Hematopoietic multipotent progenitor cell treated with erythropoietin and hydrocortisone succinate and interleukin-3 and kit ligand, for 17 days (in vitro differentiated cells): ENCODE measurements at regions not wholly inside any gene's neighbourhood (a gene's known extent, or its start where the extent isn't known, plus 50 kb on each side); places are given as distances from the start of the nearest gene placed in this dataset.

ENCODE experiments used
- DNase-seq: peaks from one replicate; pipeline ENCODE4 v3.0.0-alpha.2; 2015; ENCODE audit warnings: low spot score

DNA sequence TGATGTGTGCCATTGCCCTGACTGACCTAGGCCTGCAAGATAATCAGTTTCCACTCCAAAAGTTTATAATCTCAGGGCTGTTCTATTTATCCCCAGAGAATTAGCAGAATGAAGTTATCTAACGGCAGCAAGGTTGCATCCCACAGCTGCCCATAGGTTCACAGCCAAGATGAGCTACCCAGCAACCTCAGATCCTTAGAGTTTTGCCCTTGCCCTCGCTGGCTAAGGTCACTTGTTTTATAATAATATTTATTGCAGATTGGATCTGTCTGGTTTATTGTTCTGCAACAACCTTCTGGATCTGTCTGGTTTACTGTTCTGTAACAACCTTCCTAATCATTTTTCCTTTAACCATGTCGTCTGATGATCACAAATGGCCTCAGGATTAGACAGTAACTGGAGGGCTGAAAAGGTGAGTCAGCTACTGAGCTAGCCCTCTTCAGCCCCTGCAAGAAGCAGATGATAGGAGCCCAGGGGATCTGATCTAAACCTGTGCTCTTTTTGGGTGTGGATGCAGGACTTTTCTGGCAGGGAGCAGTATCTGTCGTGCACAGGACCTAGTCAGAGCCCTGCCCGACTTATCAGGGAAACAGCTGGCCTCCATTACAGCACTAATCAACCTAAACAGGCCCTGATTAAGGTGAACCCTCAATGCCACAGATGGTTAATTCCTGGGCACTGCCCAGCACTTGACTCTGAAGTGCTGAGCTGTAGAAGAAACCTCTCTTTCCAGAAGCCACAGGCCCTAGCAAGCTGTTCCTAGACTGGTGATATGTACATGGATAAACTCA lies 642.9 kb upstream of the KIRREL3 start:
- no peak for DNase-seq

DNA sequence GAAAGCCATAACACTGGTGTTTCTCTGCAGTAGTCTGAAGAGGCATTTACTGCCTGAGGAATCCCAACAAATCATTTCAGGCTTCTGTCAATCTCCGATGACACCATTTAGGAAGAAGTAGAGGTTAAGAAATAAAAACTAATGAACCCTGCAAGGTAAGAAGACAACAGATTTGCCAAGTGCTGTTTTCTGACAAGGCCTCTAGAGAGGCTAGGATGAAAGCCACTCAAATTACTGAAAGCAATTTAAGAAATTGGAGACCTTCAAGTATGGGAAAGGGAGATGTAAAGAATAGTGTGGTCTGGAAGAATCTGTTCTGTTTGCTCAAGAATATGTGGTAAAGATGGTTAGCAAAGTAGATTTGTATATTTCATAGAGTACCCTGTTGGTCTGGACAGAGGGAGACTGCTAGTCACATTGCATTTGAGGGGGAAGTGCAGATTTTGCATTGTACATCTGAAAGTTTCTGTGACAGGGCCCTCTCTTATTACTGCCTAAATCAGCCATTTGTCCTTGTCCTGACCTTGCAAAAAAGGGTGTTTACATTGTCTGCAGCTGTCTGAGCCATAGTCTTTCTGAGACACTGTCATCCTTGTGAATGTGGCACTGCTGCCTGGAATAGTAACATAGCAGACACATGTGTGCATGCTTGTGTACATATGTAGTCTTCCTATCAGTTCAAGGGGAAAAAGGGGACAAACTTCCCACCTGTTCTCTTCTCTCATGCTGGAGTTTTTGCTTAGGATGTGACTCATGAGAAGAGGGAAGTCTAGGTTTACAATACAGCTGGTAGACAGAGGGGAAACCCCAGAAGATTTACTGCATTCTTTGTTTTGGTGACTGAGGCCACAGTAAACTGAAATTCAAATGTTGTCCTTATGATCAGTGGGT lies 640.2 kb upstream of the KIRREL3 start:
- no peak for DNase-seq

DNA sequence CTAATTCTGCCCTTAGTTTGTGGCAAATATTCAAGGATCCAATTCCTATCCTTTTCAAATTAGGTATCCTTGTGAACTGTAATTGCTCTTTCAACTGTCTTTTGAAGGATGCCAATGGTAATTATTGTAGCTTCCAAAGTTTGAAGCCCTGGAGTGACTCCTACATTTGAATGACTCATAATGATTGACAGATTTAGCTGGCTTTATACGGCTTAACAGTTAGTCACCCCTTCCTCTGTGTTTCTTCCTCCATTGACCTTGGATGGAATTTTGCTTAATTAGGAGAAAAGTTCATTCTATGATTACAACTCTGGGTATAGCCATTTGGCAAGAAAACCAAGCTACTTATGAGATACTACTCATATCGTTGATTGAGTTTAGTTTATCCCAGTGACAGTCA lies 639.3 kb upstream of the KIRREL3 start:
- DNase-seq, result no peak

DNA sequence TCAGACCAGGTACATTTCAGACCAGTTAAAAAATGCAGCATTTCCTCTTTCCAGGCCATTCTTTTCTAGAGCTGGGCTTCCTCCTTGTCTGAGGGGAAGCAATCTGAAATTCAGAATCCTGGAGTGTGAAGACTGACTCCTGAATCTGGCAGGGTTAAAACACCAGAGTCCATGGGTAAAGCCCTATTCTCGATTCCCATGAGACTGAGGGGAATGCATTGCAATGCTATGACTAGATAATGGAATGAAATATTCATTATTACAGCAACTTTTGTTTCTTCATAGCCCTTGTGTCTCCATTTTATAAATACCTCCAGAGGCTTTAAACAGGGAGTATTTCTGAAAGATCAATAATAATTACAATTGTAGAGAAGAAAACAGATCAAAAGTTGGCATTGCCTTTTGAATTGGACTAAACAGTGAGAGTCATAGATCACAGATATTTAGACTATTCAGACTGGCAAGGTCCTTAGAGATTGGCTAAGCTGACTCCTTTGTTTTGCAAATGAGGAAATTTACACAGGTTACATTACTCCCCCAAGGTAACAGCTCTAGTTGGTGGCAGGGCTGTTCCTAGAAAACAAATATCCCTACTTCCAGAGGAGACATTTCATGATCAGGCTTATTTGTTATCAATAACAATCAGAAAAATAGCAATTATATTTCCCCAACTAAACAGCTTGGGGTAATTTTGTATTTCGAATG lies 632.6 kb upstream of the KIRREL3 start:
- DNase-seq, result no peak

DNA sequence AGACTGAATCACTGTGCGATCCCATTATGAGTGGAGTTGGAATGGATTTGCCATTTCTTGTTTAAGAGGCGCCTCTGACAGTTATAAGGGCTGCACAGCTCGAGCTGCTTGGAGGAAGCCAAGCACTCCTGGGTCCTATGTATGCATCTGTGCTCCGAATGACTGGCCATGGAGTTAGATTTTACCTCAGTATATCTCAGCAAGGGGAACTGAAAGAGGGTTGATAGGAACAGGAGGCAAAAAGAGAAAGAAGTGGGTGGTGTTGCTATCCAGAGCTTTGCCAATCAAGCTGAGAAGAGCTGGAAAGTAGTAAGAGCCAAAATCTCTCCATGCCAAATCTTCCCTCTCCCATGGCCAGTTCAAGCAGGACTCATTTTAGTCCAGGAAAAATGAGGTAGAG lies 632.0 kb upstream of the KIRREL3 start:
- DNase-seq, result no peak

DNA sequence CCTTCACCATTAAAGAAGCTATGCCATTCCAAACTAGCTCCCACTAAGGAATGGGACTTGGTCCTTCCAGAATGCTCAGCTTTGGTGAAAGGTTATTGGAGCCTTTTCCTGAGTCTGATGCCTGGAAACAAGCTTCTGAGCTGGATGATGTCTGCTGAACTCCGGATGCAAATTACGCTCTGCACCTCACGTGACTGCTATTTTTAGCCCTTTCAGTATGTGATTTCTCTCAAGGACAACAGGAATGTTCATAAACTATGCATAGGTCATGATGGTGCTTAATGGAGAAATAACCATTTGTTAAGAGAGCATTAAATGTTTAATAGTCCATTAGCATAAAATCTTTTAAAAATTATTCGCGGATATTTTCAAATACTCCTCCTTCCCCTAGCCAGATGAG lies 631.4 kb upstream of the KIRREL3 start:
- DNase-seq, result no peak

DNA sequence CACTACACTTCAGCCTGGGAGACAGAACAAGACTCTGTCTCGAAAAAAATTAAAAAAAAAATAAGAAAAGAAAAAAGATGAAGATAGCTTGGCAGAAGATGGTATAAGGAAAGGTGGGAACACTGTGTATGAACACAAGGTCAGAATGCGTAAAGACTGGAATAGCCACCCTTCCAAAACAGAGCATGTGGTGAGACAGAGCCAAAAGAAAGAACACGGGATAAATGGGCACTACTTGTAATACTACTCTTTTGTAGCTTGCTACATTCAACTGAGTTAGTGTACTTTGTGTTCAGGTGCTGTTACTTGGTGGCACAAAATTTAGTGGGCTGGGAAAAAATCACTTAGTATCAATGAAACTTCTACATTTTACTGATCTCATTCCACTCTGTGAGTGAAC lies 628.6 kb upstream of the KIRREL3 start:
- DNase-seq, result no peak

DNA sequence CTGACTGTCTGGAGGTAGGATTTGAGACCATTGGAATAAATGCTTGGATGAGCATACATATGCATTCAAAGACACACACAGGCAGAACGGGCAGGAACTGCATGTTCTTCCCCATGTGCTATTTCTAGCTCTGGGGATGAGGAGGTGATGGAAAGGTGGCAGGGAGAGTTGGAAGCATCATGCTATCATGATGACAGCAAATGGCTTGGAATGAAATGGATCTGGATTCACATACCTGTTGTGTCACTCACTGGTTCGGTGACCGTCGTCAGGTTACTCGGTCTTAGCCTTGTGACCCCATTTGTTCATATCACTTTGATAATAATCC lies 627.9 kb upstream of the KIRREL3 start:
- DNase-seq, result no peak

DNA sequence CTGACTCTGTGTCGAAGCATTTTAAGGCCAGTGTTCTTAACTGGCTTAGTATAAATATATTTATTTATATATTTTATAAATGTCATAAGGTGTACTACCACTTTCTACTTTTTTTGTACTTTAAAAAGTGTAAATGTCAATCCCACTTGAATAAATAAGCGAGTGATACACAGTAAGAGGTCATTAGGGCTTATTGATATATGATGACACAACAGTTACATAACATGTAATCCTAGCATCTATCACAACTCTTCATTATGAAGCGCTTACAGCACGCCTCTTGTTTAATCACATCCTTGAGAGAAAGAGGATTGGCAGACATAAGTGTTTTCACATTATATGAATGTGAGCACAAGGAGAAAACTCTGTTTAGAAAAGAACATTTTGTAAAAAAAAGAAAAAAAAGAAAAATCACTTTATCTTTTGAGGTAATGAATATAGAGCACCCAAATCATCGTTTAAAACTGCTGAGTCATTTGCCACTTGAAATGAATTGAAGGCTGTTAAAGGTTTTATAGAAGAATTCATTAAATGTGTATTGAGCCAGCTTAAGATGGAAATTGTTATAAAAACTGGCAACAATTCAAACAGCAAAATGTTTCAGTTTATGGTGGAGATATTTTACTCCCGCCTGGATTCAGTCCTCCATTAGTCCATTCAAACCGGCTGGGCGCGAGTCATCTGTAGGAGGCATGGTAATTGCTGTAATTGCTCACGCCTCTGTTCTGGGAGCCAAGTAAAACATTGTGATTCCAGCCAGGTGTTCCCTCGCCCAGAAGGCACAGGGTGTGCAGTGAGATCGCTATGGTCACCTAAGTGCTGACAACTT lies 627.3 kb upstream of the KIRREL3 start:
- DNase-seq, result no peak

DNA sequence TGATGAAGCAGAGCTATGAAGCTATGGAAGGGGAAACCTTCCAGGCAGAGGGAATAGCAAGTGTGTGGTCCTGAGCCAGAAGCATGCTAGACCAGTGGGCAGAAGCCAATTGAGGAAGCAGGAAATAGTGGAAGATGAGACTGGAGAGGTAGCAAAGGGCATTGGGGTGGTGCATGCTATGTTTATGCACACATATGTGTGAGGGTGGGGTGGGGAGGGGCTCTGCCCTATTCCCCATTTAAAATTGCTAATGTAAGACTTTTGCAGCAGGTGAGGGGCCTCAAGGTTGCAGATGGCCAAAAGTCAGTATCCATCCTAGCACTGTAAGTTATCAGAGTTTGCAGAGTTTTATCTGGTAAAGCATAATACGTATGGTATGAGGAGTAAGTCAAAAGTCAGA lies 626.6 kb upstream of the KIRREL3 start:
- DNase-seq, result no peak

DNA sequence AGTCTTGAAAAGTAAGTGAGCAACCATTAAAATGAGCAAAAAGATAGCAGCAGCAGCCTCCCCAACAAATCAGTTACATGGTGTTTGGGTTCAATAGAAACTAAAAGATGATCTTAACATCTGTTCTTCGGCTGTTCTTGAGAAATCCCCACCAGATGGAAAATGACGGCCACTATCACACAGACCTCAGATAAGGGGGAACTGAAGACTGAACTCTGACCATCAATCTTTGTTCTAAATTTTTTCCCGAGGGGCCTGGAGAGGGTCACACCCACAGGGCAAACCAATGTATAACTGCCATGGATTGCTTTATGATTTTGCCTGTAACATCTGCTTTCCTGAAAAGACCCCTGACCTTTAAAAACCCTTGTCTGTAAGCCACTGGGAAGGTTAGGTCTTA lies 624.8 kb upstream of the KIRREL3 start:
- no peak for DNase-seq

DNA sequence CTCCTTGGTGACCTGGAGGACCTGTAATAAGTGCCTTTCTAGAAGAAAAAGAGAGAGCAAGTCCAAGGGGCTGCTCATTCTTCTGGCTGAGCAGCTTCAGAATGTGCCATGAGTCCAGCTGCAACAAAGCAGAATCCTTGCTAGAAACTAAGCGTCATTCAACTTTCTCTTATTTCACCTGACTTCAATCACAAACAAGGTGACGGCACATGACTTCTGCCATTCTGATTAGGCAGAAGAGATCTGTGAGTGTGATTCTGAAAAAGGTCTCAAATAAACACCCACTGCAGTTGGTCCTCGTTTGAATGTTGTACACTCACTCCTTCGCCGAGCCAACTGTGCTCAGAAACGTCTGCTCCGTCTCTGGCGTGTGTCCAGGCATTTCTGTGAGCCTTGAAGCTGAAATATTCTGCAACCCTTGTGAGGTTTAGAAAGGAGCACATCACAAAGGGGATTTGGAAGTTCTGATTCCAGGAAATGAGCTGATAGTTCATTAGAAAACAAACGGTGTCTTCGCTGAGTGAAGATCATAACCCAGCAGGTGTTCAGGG lies 623.8 kb upstream of the KIRREL3 start:
- DNase-seq, result no peak

DNA sequence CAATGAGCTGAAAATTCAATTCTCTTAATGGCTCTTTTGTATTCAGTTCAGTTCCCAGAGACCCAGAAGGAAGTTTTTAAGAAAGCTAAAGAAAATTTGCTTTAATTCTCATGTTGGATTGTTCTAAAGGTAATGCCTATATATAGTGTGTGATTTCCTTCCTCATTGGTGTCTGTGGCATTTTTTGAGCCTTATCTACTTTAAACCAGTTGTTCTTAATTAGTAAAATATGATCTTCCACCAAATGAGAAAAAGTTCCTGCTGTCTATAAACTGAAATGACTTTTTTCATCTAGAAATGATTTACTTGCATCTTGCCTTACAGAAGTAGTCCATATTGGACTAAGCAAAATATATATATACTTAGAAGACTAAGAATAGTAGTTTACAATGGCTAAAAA lies 622.1 kb upstream of the KIRREL3 start:
- no peak for DNase-seq

DNA sequence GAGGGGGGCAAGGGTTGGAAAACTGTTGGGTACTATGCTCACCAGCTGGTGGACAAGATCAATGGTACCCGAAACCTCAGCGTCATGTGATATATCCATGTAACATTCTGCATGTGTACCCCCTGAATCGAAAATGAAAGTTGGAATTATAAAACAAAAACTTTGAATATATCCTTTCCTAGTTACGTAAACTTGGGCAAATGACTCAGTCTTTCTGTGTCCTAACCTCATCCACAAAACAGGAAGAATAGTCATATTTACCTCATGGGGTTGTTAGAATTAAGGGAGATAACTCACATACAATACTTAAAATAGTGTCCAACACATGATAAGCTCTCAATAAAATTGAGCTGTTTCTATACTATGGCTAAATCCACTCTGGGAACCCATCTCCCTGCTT lies 620.1 kb upstream of the KIRREL3 start:
- no peak for DNase-seq

DNA sequence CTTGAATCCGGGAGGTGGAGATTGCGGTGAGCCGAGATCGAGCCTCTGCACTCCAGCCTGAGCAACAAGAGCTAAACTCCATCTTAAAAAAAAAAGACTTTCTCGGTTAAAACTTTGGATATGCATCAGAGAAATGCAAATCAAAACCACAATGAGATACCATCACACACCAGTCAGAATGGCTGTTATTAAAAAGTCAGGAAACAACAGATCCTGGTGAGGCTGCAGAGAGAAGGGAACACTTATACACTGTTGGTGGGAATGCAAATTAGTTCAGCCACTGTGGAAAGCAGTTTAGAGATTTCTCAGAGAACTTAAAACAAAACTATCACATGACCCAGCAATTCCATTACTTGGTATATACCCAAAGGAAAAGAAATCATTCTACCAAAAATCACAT lies 619.4 kb upstream of the KIRREL3 start:
- no peak for DNase-seq

DNA sequence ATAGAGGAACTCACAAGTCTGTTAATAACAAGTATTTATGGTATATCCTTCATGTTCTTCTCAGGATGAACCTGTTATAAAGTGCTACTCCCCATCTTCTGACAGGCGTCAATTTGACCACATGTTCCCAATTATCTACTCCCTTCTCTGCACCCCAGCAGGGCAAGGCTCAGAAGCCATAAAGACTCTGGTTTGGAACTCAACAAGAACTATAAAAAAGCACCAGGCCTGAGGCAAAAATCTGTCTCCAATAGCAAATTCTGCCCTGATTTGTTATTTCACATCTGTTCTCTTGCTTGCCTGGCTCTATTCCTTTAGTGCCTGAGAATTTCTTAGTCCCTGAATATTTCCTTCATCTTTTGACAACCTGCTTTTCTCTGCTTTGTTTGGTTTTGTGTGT lies 618.2 kb upstream of the KIRREL3 start:
- DNase-seq, result no peak

DNA sequence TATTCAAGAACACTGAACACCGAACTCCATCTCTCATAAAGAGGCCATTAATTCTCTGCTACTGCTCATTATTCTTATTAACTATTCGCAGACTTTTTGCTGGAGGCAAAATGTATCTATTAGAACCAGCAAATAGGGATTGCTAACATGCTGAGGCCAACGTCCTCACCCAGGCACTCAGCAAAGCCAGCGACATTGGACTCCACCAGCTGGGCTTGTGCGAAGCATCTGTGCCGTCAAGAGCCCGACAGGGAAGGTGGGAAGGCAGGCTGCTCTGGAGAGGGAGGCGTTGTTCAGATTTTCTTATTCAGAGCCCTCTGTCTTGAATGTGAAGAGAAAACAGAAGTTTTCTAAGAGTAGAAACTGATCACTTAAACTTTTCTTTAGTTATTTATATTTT lies 615.6 kb upstream of the KIRREL3 start:
- no peak for DNase-seq

DNA sequence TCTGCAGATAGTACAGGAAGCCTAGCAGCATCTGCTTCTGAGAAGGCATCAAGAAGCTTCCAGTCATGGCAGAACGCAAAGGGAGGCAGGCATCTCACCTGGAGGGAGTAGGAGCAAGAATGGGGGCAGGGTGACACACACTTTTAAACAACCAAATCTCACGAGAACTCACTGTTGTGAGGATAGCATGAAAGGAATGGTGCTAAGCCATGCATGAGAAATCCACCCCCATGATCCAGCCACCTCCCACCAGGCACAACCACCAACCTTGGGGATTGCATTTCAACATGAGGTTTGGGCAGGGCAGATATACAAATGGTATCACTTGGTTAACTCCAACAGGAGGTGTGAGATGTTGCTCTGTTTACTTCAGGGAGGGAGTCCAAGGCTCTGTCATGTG lies 612.0 kb upstream of the KIRREL3 start:
- DNase-seq, result no peak

DNA sequence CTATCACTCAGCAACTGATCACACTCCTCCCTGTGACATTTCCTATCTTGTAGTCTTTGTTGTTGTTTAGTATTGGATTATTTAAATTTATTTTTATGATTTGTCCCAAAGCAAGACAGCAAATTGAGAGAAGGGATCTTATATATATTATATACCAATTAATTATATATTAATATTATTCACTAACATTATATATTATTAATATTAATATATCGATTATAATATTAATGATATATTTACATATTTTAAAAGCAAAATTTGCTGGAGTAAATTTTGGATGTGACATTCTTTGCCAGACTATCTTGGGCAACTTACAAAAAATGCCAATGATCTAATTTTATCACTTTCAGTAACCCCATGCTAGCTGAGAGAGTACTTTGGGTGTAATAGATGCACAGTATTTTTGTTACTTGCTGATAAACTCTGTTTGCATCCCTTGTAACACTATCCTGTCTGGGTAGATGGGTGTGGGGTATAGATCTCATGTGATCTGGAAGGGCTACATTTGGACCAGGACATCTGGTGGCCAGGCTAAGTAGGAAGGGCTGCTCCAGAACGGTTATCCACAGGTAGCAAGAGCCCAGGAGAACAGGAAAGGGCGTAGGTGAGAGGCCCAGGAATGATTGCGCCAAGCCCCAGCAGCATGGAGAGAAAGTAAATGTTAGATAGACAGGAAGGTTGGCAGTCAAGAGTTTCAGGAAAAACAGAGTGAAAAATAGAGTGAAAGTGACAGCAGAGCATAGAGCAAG lies 608.6 kb upstream of the KIRREL3 start:
- DNase-seq, result no peak

DNA sequence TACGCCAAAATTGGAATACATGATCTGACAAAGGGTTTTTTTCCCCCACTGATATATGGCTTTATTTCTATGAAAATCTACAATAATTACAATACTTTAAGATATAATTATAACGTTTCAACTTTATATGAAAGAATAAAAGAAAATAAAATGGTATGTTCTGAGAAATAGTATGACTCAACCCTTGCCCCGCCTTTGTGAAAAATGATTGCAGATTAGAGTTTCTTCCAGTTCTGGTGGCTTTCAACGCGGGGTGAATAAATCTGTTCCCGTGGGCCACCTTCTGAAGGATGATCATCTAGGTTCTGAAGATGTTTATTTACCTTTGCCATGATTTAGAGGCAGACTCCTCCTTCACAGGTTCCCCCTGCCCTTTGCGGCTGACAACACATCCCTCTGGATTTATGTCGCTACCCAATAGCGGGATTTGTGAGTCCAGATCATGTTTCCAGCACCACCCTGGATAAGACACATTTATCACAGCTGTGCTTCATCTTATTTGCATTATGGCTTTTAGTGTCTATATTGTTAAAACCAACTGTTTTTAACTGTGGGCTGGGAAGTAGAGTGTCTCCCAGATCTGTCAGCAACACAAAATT lies 607.0 kb upstream of the KIRREL3 start:
- no peak for DNase-seq

DNA sequence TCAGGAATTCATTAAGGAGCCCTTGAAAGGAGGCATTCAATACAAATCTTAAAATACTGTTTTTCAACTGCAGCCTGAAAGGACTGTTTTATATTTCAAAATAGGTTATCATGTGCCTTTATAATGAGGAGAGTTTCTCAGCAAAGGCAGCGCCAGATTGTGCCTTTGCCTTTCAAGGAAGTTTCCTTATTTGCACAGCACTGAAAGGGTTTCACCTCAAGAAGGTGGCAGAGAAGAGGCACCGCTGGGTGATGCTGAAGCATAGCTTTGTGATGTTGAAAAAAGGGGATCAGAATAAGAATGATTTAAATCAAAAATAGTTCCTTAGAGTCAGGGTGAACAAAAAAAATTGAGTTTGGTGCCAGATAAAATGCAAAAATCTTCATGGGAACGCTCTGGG lies 601.0 kb upstream of the KIRREL3 start:
- DNase-seq, result no peak
